ENCODE measurements at regions not wholly inside any gene's neighbourhood (a gene's known extent, or its start where the extent isn't known, plus 50 kb on each side); places are given as distances from the start of the nearest gene placed in this dataset.

DNA sequence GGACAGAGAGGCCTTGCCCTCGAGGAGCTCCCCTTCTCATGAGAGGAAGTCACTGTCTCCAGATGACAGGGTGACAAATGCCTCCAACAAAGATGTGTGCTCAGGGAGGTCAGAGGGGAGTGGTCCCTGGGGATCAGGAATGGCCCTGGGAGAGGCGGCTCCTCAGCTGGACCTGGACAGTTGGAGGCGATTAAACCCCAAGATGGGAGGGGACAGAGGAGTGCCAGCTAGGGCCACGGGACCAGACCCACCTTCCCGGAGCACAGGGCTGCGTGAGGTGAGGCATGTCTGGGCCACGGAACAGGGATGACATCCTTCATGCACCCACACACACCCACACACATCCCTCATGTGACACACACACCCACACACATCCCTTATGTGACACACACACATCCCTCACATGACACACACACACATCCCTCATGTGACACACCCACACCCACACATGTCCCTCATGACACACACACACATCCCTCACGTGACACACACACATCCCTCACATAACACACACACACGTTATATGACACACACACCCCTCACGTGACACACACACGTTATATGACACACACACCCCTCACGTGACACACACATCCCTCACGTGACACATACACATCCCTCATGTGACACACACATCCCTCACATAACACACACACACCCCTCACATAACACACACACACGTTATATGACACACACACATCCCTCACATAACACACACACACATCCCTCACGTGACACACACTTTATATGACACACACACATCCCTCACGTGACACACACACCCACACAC, 57.4 kb upstream of the SLCO4A1 start:
- H3K27me3 ChIP-seq (ENCODE audit: insufficient read depth, low read length) = peaks cover 3% of the 10 kb centered on the region; the same call in 1 of the 2 replicates
- H4K20me1 ChIP-seq (ENCODE audit: insufficient read depth, low read length) = no peaks in the 10 kb centered on the region
- no peak overlapping the region for H3K9ac ChIP-seq (ENCODE audit: low read length)
- no peaks in the 10 kb centered on the region for H3K79me2 ChIP-seq (ENCODE audit: insufficient read depth, low read length)
- no peak overlapping the region for H3K4me2 ChIP-seq (ENCODE audit: low read length)
- H3K4me1 ChIP-seq (ENCODE audit: insufficient read depth, low read length, severe bottlenecking) = no peaks in the 10 kb centered on the region
- H3K27ac ChIP-seq (ENCODE audit: low read depth, low read length, poor library complexity, severe bottlenecking) = no peak overlapping the region
- H3K9me3 ChIP-seq (ENCODE audit: low read length) = no peaks in the 10 kb centered on the region
- H3K36me3 ChIP-seq (ENCODE audit: insufficient read depth, low read length) = no peaks in the 10 kb centered on the region
- H3K4me3 ChIP-seq (ENCODE audit: low read depth, low read length, poor library complexity, severe bottlenecking) = no peak overlapping the region
- no peaks in the 10 kb centered on the region for H3F3A ChIP-seq (ENCODE audit: insufficient read depth, low read length)
- TF ChIP-seq EZH2 (IDR thresholded peaks at IDR 0.05; ENCODE audit: borderline replicate concordance, low read length) = no peak
- TF ChIP-seq, protein P1, sequence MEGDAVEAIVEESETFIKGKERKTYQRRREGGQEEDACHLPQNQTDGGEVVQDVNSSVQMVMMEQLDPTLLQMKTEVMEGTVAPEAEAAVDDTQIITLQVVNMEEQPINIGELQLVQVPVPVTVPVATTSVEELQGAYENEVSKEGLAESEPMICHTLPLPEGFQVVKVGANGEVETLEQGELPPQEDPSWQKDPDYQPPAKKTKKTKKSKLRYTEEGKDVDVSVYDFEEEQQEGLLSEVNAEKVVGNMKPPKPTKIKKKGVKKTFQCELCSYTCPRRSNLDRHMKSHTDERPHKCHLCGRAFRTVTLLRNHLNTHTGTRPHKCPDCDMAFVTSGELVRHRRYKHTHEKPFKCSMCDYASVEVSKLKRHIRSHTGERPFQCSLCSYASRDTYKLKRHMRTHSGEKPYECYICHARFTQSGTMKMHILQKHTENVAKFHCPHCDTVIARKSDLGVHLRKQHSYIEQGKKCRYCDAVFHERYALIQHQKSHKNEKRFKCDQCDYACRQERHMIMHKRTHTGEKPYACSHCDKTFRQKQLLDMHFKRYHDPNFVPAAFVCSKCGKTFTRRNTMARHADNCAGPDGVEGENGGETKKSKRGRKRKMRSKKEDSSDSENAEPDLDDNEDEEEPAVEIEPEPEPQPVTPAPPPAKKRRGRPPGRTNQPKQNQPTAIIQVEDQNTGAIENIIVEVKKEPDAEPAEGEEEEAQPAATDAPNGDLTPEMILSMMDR (IDR thresholded peaks at IDR 0.05; ENCODE audit: low read length) = no peak
- no peak overlapping the region for H2AFZ ChIP-seq (ENCODE audit: low read length)
- H3K9me2 ChIP-seq (ENCODE audit: low read depth, low read length) = no peaks in the 10 kb centered on the region

DNA sequence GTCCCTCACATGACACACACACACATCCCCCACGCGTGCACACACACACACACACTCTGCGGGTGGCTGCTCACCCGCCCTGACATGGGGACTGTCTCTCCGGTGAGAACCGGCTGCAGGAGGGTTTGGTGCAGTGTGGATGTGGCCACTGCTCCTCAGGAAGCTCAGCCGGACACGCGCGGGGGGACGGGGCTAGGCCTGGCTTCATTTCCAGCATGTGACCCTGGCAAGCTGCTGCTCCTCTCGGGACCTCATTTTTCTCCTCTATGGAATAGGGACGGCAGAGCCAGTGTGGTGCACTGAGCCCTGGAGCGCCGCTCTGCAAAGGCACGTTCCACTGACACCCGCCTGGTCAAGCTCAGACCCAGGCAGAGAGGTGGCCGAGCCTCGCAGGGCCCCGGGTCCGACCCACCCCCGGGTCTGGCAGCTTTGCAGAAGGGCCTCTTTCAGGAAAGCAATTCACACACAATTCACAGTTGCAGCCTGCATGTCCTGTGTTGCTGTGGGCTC, 56.8 kb upstream of the SLCO4A1 start:
- Histone ChIP-seq H2AFZ (ENCODE audit: low read length) (no peak overlapping the region), H4K20me1 (ENCODE audit: insufficient read depth, low read length) (no peaks in the 10 kb centered on the region), H3K9ac (ENCODE audit: low read length) (no peak overlapping the region), H3K4me1 (ENCODE audit: insufficient read depth, low read length, severe bottlenecking) (no peaks in the 10 kb centered on the region), H3K4me2 (ENCODE audit: low read length) (no peak overlapping the region), H3K9me2 (ENCODE audit: low read depth, low read length) (no peaks in the 10 kb centered on the region), H3K4me3 (ENCODE audit: low read depth, low read length, poor library complexity, severe bottlenecking) (no peak overlapping the region), H3K36me3 (ENCODE audit: insufficient read depth, low read length) (no peaks in the 10 kb centered on the region), H3K27me3 (ENCODE audit: insufficient read depth, low read length) (no peaks in the 10 kb centered on the region), H3F3A (ENCODE audit: insufficient read depth, low read length) (no peaks in the 10 kb centered on the region), H3K27ac (ENCODE audit: low read depth, low read length, poor library complexity, severe bottlenecking) (no peak overlapping the region), H3K79me2 (ENCODE audit: insufficient read depth, low read length) (no peaks in the 10 kb centered on the region), H3K9me3 (ENCODE audit: low read length) (no peaks in the 10 kb centered on the region)
- TF ChIP-seq, protein P1 (IDR thresholded peaks at IDR 0.05; ENCODE audit: low read length) = no peak
- no peak for TF ChIP-seq EZH2 (IDR thresholded peaks at IDR 0.05; ENCODE audit: borderline replicate concordance, low read length)

- no peaks in the 10 kb centered on the region for H3K9me2 ChIP-seq (ENCODE audit: low read depth, low read length)
- no peaks in the 10 kb centered on the region for H3K27me3 ChIP-seq (ENCODE audit: insufficient read depth, low read length)
- TF ChIP-seq, protein P1 (IDR thresholded peaks at IDR 0.05; ENCODE audit: low read length) = no peak
- no peak for TF ChIP-seq EZH2 (IDR thresholded peaks at IDR 0.05; ENCODE audit: borderline replicate concordance, low read length)
- no peaks in the 10 kb centered on the region for H3K4me1 ChIP-seq (ENCODE audit: insufficient read depth, low read length, severe bottlenecking)
- H3K27ac ChIP-seq (ENCODE audit: low read depth, low read length, poor library complexity, severe bottlenecking) = no peak overlapping the region
- no peaks in the 10 kb centered on the region for H3F3A ChIP-seq (ENCODE audit: insufficient read depth, low read length)
- no peaks in the 10 kb centered on the region for H3K9me3 ChIP-seq (ENCODE audit: low read length)
- no peaks in the 10 kb centered on the region for H3K36me3 ChIP-seq (ENCODE audit: insufficient read depth, low read length)
- no peaks in the 10 kb centered on the region for H4K20me1 ChIP-seq (ENCODE audit: insufficient read depth, low read length)
- no peak overlapping the region for H3K4me3 ChIP-seq (ENCODE audit: low read depth, low read length, poor library complexity, severe bottlenecking)
- no peaks in the 10 kb centered on the region for H3K79me2 ChIP-seq (ENCODE audit: insufficient read depth, low read length)
- no peak overlapping the region for H2AFZ ChIP-seq (ENCODE audit: low read length)
- no peak overlapping the region for H3K4me2 ChIP-seq (ENCODE audit: low read length)
- H3K9ac ChIP-seq (ENCODE audit: low read length) = no peak overlapping the region
Measured at GRCh38 chr20:62586799-62587198, 55.5 kb upstream of the SLCO4A1 start.
